Sigmoid colon (tissue), 6 donors: ENCODE measurements at regions not wholly inside any gene's neighbourhood (a gene's known extent, or its start where the extent isn't known, plus 50 kb on each side); places are given as distances from the start of the nearest gene placed in this dataset.
"Not testable (repeated sequence)": the region's sequence is repeated elsewhere in the genome, so short reads cannot be mapped to it uniquely, and the experiment has no call there.

ENCODE experiments used
- DNase-seq: peaks from one replicate; pipeline ENCODE4 v3.0.0-alpha.2; 2019
- H3K27ac ChIP-seq, 4 donors: fragments of 200-600 bp; sonication (generic); one replicate each; pipeline ENCODE4 v1.5.1; 2016 to 2019; ENCODE audit warnings: mild to moderate bottlenecking in 1 of 4
- H3K27me3 ChIP-seq, 3 donors: fragments of 200-600 bp; sonication (generic); one replicate each; pipeline ENCODE4 v1.5.1; 2019; ENCODE audit warnings: mild to moderate bottlenecking in 1 of 3
- H3K36me3 ChIP-seq, 4 donors: fragments of 200-600 bp; sonication (generic); one replicate each; pipeline ENCODE4 v1.5.1; 2016 to 2019
- H3K4me1 ChIP-seq, 4 donors: fragments of 200-600 bp; sonication (generic); one replicate each; pipeline ENCODE4 v1.5.1; 2017 to 2019
- H3K4me3 ChIP-seq, 4 donors: fragments of 200-600 bp; sonication (generic); one replicate each; pipeline ENCODE4 v1.5.1; 2017 to 2019; ENCODE audit warnings: mild to moderate bottlenecking in 2 of 4, moderate library complexity in 1 of 4
- H3K9me3 ChIP-seq, 4 donors: fragments of 200-600 bp in 3 of 4; sonication (generic) in 3 of 4; one replicate each; pipeline versions ENCODE4 v1.5.1 to v1.6.1; 2013 to 2019
- EP300 ChIP-seq, 4 donors: sonication (generic); formaldehyde crosslinking; IDR thresholded peaks; one replicate each; pipeline ENCODE4 v1.6.1; 2017; ENCODE audit warnings: antibody characterized with exemption in 4 of 4
- POLR2A ChIP-seq, 2 donors: fragments of 450-650 bp; IDR thresholded peaks; one replicate each; pipeline ENCODE4 v1.6.1; 2016; ENCODE audit warnings: antibody characterized with exemption in 2 of 2, mild to moderate bottlenecking in 2 of 2, moderate library complexity in 2 of 2
- POLR2AphosphoS5 ChIP-seq, 4 donors: sonication (generic); formaldehyde crosslinking; IDR thresholded peaks; one replicate each; pipeline ENCODE4 v1.6.1; 2017; ENCODE audit warnings: antibody characterized with exemption in 4 of 4
- WGBS, 2 donors: extraction: QIAGEN DNeasy Blood & Tissue Kit; methylation state at CpG; one replicate each; pipeline ENCODE4 v1.1.7; 2013; 5-methylcytosine and 5-hydroxymethylcytosine counted together
- intact Hi-C: fragments of 100-400 bp; cut with DNase I; formaldehyde crosslinking; loops from one replicate; pipeline ENCODE4 v1.15.1; 2023
- TF ChIP-seq, protein P1 (sequence below), 4 experiments: fragments of 450-650 bp in 3 of 4; fragments of 200-600 bp in 1 of 4; IDR thresholded peaks; one replicate each; pipeline ENCODE4 v1.5.1; 2016 to 2019; ENCODE audit warnings: antibody characterized with exemption in 4 of 4, mild to moderate bottlenecking in 3 of 4, moderate library complexity in 2 of 4
- donor health status: healthy with polysubstance abuse.
- donor health status: healthy.

DNA sequence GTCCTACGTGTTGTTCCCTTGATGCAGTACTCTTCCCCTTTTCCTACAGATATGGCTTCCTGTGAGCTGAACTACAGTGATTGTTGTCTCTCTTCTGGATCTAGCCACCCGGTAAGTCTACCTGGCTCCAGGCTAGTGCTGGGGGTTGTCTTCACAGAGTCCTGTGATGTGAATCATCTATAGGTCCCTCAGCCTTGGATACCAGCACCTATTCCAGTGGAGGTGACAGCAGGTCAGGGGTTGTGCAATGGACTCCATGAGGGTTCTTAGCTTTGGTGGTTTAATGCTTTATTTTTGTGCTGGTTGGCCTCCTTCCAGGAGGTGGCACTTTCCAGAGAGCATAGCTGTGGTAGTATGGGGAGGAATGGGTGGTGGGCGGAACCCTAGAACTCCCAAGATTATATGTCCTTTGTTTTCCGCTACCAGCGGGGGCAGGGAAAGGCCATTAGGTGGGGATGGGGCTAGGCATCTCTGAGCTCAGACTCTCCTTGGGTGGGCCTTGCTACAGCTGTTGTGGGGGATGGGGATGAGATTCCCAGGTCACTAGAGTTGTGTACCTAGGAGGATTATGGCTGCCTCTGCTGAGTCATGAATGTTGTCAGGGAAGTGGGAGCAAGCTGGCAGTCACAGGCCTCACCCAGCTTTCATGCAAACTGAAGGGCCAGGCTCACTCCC is 121.4 kb upstream of the ANKRD50 start:
- intact Hi-C loops = no loop called here
- H3K4me3 ChIP-seq = no peak overlapping the region
- 91 to 93% methylated on average over 5 of the region's 5 CpGs for WGBS, 2 donors
- H3K27me3 ChIP-seq = no peaks in the 10 kb centered on the region
- TF ChIP-seq POLR2AphosphoS5 (IDR thresholded peaks at IDR 0.05) (no peak), EP300 (IDR thresholded peaks at IDR 0.05) (no peak), POLR2A (IDR thresholded peaks at IDR 0.05) (no peak)
- TF ChIP-seq, protein P1, sequence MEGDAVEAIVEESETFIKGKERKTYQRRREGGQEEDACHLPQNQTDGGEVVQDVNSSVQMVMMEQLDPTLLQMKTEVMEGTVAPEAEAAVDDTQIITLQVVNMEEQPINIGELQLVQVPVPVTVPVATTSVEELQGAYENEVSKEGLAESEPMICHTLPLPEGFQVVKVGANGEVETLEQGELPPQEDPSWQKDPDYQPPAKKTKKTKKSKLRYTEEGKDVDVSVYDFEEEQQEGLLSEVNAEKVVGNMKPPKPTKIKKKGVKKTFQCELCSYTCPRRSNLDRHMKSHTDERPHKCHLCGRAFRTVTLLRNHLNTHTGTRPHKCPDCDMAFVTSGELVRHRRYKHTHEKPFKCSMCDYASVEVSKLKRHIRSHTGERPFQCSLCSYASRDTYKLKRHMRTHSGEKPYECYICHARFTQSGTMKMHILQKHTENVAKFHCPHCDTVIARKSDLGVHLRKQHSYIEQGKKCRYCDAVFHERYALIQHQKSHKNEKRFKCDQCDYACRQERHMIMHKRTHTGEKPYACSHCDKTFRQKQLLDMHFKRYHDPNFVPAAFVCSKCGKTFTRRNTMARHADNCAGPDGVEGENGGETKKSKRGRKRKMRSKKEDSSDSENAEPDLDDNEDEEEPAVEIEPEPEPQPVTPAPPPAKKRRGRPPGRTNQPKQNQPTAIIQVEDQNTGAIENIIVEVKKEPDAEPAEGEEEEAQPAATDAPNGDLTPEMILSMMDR (IDR thresholded peaks at IDR 0.05) = no peak
- no peaks in the 10 kb centered on the region for H3K36me3 ChIP-seq
- H3K9me3 ChIP-seq = peaks cover 2 to 7% (median 6%) of the 10 kb centered on the region in 4 donors
- no peak for DNase-seq
- no peak overlapping the region for H3K27ac ChIP-seq
- no peaks in the 10 kb centered on the region for H3K4me1 ChIP-seq

DNA sequence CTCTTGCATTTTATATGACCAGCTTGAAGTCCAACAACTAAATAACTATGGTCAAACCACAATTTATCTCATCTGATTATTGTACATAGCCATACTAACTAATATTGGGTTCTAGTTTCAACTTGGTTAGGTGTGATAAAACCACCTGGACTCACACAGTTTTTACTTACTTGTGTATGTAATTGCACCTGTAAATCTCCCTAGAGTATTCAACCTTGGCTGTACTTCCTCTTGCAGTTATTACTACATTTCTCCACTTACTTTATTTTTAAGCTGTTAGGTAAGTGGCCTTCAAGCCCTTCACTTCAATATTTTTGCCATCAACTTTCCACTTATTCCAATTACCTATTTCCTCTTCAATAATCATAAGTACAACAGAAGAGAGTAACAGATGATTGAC is 115.8 kb upstream of the ANKRD50 start:
- Histone ChIP-seq H3K27ac (no peak overlapping the region), H3K9me3 (peaks cover 0 to 6% (median 1%) of the 10 kb centered on the region in 4 donors), H3K36me3 (no peaks in the 10 kb centered on the region), H3K4me3 (no peak overlapping the region), H3K27me3 (no peaks in the 10 kb centered on the region), H3K4me1 (no peaks in the 10 kb centered on the region)
- intact Hi-C loops = no loop called here
- TF ChIP-seq POLR2A (IDR thresholded peaks at IDR 0.05) = no peak
- no peak for TF ChIP-seq EP300 (IDR thresholded peaks at IDR 0.05)
- TF ChIP-seq, protein P1 (IDR thresholded peaks at IDR 0.05) = no peak
- no peak for TF ChIP-seq POLR2AphosphoS5 (IDR thresholded peaks at IDR 0.05)
- DNase-seq = no peak

DNA sequence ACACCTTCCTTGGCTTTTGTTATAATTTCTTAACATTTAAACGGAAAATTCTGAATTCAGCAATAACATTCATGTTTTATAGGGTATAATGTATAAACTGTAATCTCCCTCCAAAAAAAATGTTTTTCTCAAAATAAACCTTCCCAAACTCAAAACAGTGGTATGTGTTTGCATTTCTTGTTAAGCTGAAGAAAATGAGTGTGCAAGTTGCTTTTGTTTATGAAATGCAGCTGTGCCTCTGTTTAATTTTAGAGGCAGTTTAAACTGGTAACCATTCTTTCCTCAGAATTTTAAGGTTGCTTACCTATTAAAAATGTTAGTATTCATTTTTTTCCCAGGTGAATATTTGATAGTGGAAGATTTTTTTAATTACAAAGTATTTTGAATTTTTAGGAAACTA is 105.0 kb upstream of the ANKRD50 start:
- DNase-seq = no peak
- no peaks in the 10 kb centered on the region for H3K36me3 ChIP-seq
- no peaks in the 10 kb centered on the region for H3K27me3 ChIP-seq
- intact Hi-C loops = no loop called here
- no peak overlapping the region for H3K4me3 ChIP-seq
- no peaks in the 10 kb centered on the region for H3K9me3 ChIP-seq
- no peaks in the 10 kb centered on the region for H3K4me1 ChIP-seq
- no peak overlapping the region for H3K27ac ChIP-seq
- 66 to 70% methylated on average over 1 of the region's 1 CpG for WGBS, 2 donors
- TF ChIP-seq POLR2AphosphoS5 (IDR thresholded peaks at IDR 0.05) (no peak), EP300 (IDR thresholded peaks at IDR 0.05) (no peak), POLR2A (IDR thresholded peaks at IDR 0.05) (no peak)
- TF ChIP-seq, protein P1 (IDR thresholded peaks at IDR 0.05) = no peak

DNA sequence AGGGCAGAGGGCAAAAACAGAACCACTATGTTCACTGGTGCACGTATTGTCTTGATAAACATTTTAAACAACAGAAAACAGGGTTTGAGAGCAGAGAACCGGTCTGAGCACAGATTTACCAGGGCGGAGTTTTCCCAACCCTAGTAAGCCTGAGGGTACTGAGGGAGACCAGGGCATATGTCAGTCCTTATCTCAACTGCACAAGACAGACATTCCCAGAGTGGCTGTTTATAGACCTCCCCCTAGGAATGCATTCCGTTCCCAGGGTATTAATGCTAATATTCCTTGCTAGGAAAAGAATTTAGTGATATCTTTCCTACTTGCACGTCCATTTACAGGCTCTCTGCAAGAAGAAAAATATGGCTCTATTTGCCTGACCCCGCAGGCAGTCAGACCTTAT is 99.7 kb upstream of the ANKRD50 start:
- H3K36me3 ChIP-seq, intact Hi-C loops, H3K27ac ChIP-seq, DNase-seq, H3K27me3 ChIP-seq, H3K9me3 ChIP-seq, H3K4me3 ChIP-seq: not testable (repeated sequence)
- H3K4me1 ChIP-seq = peaks cover 0 to 11% (median 5%) of the 10 kb centered on the region in 4 donors
- 91 to 94% methylated on average over 6 of the region's 6 CpGs for WGBS, 2 donors

DNA sequence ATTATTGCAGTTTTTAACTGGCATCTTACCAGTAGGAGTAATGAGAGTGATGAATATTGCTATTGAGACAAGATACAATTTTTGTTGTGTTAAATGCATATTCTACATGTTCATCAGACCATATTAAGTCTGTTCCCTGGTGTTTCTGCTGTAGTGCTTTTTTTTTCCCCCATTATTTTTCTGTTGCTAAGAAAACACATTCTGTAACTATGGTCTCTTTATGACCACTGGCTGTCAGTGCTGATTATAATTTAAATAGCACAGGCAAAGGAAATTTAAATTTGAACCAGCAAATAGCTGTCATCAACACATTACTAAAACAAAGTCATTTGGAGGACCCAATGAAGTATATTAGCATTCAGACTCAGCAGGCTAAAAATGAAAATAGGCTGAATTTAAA is 98.3 kb upstream of the ANKRD50 start:
- no peaks in the 10 kb centered on the region for H3K27me3 ChIP-seq
- H3K4me1 ChIP-seq = peaks cover 0 to 11% (median 5%) of the 10 kb centered on the region in 4 donors
- H3K9me3 ChIP-seq = no peaks in the 10 kb centered on the region
- intact Hi-C loops = no loop called here
- DNase-seq = no peak
- H3K4me3 ChIP-seq = no peak overlapping the region
- H3K27ac ChIP-seq = no peak overlapping the region
- TF ChIP-seq POLR2AphosphoS5 (IDR thresholded peaks at IDR 0.05) = no peak
- no peak for TF ChIP-seq EP300 (IDR thresholded peaks at IDR 0.05)
- TF ChIP-seq, protein P1 (IDR thresholded peaks at IDR 0.05) = no peak
- no peak for TF ChIP-seq POLR2A (IDR thresholded peaks at IDR 0.05)
- no peaks in the 10 kb centered on the region for H3K36me3 ChIP-seq
